WTC11 (cell line): ENCODE measurements at regions not wholly inside any gene's neighbourhood (a gene's known extent, or its start where the extent isn't known, plus 50 kb on each side); places are given as distances from the start of the nearest gene placed in this dataset.

Experiments
- ATAC-seq: fragments of 200-7000 bp; cut with Tn5 transposase; 2 replicates; pipeline ENCODE4 v1.10.0; 2021; ENCODE audit warnings: mild to moderate bottlenecking, moderate library complexity
- CTCF ChIA-PET: fragments of 300-600 bp; sonication (Branson Sonifier 250); formaldehyde crosslinking; loops from one replicate; lab custom pipeline; 2021; ENCODE audit warnings: antibody characterized with exemption; lab: Charles Lee
- POLR2A ChIA-PET: fragments of 350-600 bp; sonication (Branson Sonifier 250); formaldehyde crosslinking; loops from one replicate; lab custom pipeline; 2021; ENCODE audit warnings: antibody characterized with exemption; lab: Charles Lee
- DNase-seq: peaks from one replicate; pipeline ENCODE4 v3.0.0; 2021; ENCODE audit warnings: low spot score
- H3K27ac Mint-ChIP-seq: 2 replicates; pipeline ENCODE4 v1.8.0; 2021; ENCODE audit warnings: mixed read lengths
- H3K27me3 Mint-ChIP-seq: 2 replicates; pipeline ENCODE4 v1.8.0; 2021; ENCODE audit warnings: low read depth, mild to moderate bottlenecking, moderate library complexity, mixed read lengths
- H3K36me3 Mint-ChIP-seq: 2 replicates; pipeline ENCODE4 v1.8.0; 2021; ENCODE audit warnings: mixed read lengths
- H3K4me1 Mint-ChIP-seq: 2 replicates; pipeline ENCODE4 v1.8.0; 2022; ENCODE audit warnings: mixed read lengths
- H3K4me3 Mint-ChIP-seq: 2 replicates; pipeline ENCODE4 v1.8.0; 2021; ENCODE audit warnings: mild to moderate bottlenecking, moderate library complexity, mixed read lengths
- H3K9me3 Mint-ChIP-seq: 2 replicates; pipeline ENCODE4 v1.8.0; 2021; ENCODE audit warnings: mixed read lengths
- AFF4 ChIP-seq: sonication (generic); formaldehyde crosslinking; IDR thresholded peaks from 2 replicates; pipeline ENCODE4 v1.8.1; 2023; ENCODE audit warnings: mild to moderate bottlenecking, missing genetic modification reagents, borderline replicate concordance
- ATF1 ChIP-seq: sonication (generic); formaldehyde crosslinking; IDR thresholded peaks from 2 replicates; pipeline ENCODE4 v1.8.1; 2023; ENCODE audit warnings: mild to moderate bottlenecking, moderate library complexity, missing genetic modification reagents
- ATF2 ChIP-seq: sonication (generic); formaldehyde crosslinking; IDR thresholded peaks from 2 replicates; pipeline ENCODE4 v1.8.1; 2022; ENCODE audit warnings: low read depth, missing genetic modification reagents, borderline replicate concordance
- CREB1 ChIP-seq: sonication (generic); formaldehyde crosslinking; IDR thresholded peaks from 2 replicates; pipeline ENCODE4 v1.8.0; 2023; ENCODE audit warnings: mild to moderate bottlenecking, missing genetic modification reagents
- CREM ChIP-seq: sonication (generic); formaldehyde crosslinking; IDR thresholded peaks from 2 replicates; pipeline ENCODE4 v1.8.1; 2022; ENCODE audit warnings: mild to moderate bottlenecking, missing genetic modification reagents, moderate library complexity
- ELF4 ChIP-seq: sonication (generic); formaldehyde crosslinking; IDR thresholded peaks from 2 replicates; pipeline ENCODE4 v1.8.1; 2022; ENCODE audit warnings: low read depth, mild to moderate bottlenecking, moderate library complexity, missing genetic modification reagents
- EMX1 ChIP-seq: fragments of 250-450 bp; sonication (Bioruptor Pico); IDR thresholded peaks from 2 replicates; pipeline ENCODE4 v1.8.0; 2021; ENCODE audit warnings: mild to moderate bottlenecking
- ERG ChIP-seq: fragments of 250-450 bp; sonication (Bioruptor Pico); IDR thresholded peaks from 2 replicates; pipeline ENCODE4 v1.8.0; 2021; ENCODE audit warnings: mild to moderate bottlenecking
- ETV6 ChIP-seq: sonication (generic); formaldehyde crosslinking; IDR thresholded peaks from 2 replicates; pipeline ENCODE4 v1.8.1; 2022; ENCODE audit warnings: mild to moderate bottlenecking, missing genetic modification reagents
- GRHL2 ChIP-seq: fragments of 250-450 bp; sonication (Bioruptor Pico); IDR thresholded peaks from 2 replicates; pipeline ENCODE4 v1.8.0; 2022; ENCODE audit warnings: mild to moderate bottlenecking, moderate library complexity; ENCODE audit not compliant: insufficient replicate concordance, severe bottlenecking
- JAZF1 ChIP-seq: fragments of 250-450 bp; sonication (Bioruptor Pico); IDR thresholded peaks from 2 replicates; pipeline ENCODE4 v1.9.0; 2021; ENCODE audit warnings: moderate library complexity, mild to moderate bottlenecking, inconsistent platforms
- JUN ChIP-seq: sonication (generic); formaldehyde crosslinking; IDR thresholded peaks from 2 replicates; pipeline ENCODE4 v1.8.0; 2023; ENCODE audit warnings: mild to moderate bottlenecking, missing genetic modification reagents
- NFYB ChIP-seq: sonication (generic); formaldehyde crosslinking; conservative IDR thresholded peaks from 2 replicates; pipeline ENCODE4 v1.8.0; 2022; ENCODE audit warnings: low read depth, missing genetic modification reagents
- NR2C2 ChIP-seq: sonication (generic); formaldehyde crosslinking; IDR thresholded peaks from 2 replicates; pipeline ENCODE4 v1.8.0; 2022; ENCODE audit warnings: mild to moderate bottlenecking, missing genetic modification reagents
- NR3C1 ChIP-seq: sonication (generic); formaldehyde crosslinking; conservative IDR thresholded peaks from 2 replicates; pipeline ENCODE4 v1.8.1; 2023; ENCODE audit warnings: low read depth, mild to moderate bottlenecking, missing genetic modification reagents
- TCF7 ChIP-seq: sonication (generic); formaldehyde crosslinking; IDR thresholded peaks from 2 replicates; pipeline ENCODE4 v1.8.0; 2022; ENCODE audit warnings: mild to moderate bottlenecking, low read depth, missing genetic modification reagents, moderate library complexity
- TEAD4 ChIP-seq: sonication (generic); formaldehyde crosslinking; IDR thresholded peaks from 2 replicates; pipeline ENCODE4 v1.8.0; 2022; ENCODE audit warnings: mild to moderate bottlenecking, missing genetic modification reagents
- TP53 ChIP-seq: sonication (generic); formaldehyde crosslinking; IDR thresholded peaks from 2 replicates; pipeline ENCODE4 v1.8.1; 2023; ENCODE audit warnings: mild to moderate bottlenecking, missing genetic modification reagents
- USF2 ChIP-seq: sonication (generic); formaldehyde crosslinking; IDR thresholded peaks from 2 replicates; pipeline ENCODE4 v1.8.1; 2023; ENCODE audit warnings: mild to moderate bottlenecking, missing genetic modification reagents, moderate library complexity
- ZBTB21 ChIP-seq: sonication (generic); formaldehyde crosslinking; IDR thresholded peaks from 2 replicates; pipeline ENCODE4 v1.8.1; 2023; ENCODE audit warnings: mild to moderate bottlenecking, missing genetic modification reagents, borderline replicate concordance
- ZNF138 ChIP-seq: sonication (generic); formaldehyde crosslinking; conservative IDR thresholded peaks from 2 replicates; pipeline ENCODE4 v1.8.1; 2022; ENCODE audit warnings: mild to moderate bottlenecking, moderate library complexity, missing genetic modification reagents
- ZNF219 ChIP-seq: sonication (generic); formaldehyde crosslinking; IDR thresholded peaks from 2 replicates; pipeline ENCODE4 v1.8.0; 2023; ENCODE audit warnings: missing genetic modification reagents, mild to moderate bottlenecking, borderline replicate concordance
- ZNF232 ChIP-seq: sonication (generic); formaldehyde crosslinking; IDR thresholded peaks from 2 replicates; pipeline ENCODE4 v1.8.0; 2022; ENCODE audit warnings: mild to moderate bottlenecking, missing genetic modification reagents
- ZNF281 ChIP-seq: sonication (generic); formaldehyde crosslinking; IDR thresholded peaks from 2 replicates; pipeline ENCODE4 v1.8.0; 2023; ENCODE audit warnings: mild to moderate bottlenecking, missing genetic modification reagents
- ZNF317 ChIP-seq: sonication (generic); formaldehyde crosslinking; IDR thresholded peaks from 2 replicates; pipeline ENCODE4 v1.8.1; 2023; ENCODE audit warnings: low read depth, mild to moderate bottlenecking, moderate library complexity, missing genetic modification reagents, borderline replicate concordance
- ZNF416 ChIP-seq: fragments of 250-450 bp; sonication (Bioruptor Pico); IDR thresholded peaks from 2 replicates; pipeline ENCODE4 v1.9.0; 2021; ENCODE audit warnings: mild to moderate bottlenecking, inconsistent platforms
- ZNF423 ChIP-seq: fragments of 250-450 bp; sonication (Bioruptor Pico); IDR thresholded peaks from 2 replicates; pipeline ENCODE4 v2.1.2; 2022; ENCODE audit warnings: mild to moderate bottlenecking, moderate library complexity
- ZNF671 ChIP-seq: fragments of 250-450 bp; sonication (Bioruptor Pico); IDR thresholded peaks from 2 replicates; pipeline ENCODE4 v1.8.0; 2021; ENCODE audit warnings: mild to moderate bottlenecking

GRCh38 chr10:78392197-78392596, 358.5 kb downstream of the RPS24 start:
- no peak for TF ChIP-seq NR3C1 (CRISPR knock-in tag)
- TF ChIP-seq ETV6, result no peak
- TF ChIP-seq JAZF1 (CRISPR knock-in tag), result no peak
- no peak for TF ChIP-seq TCF7 (CRISPR knock-in tag)
- no peak for TF ChIP-seq AFF4 (CRISPR knock-in tag)
- TF ChIP-seq JUN (CRISPR knock-in tag), result no peak
- no peak for TF ChIP-seq ZNF281
- no peak for TF ChIP-seq ATF1 (CRISPR knock-in tag)
- TF ChIP-seq ZNF416, result no peak
- no peak for TF ChIP-seq ZNF219 (CRISPR knock-in tag)
- TF ChIP-seq ZNF138 (CRISPR knock-in tag), result no peak
- no peak for TF ChIP-seq CREB1 (CRISPR knock-in tag)
- TF ChIP-seq ERG (CRISPR knock-in tag), result no peak
- no peak for TF ChIP-seq NR2C2 (CRISPR knock-in tag)
- no peak for TF ChIP-seq NFYB (CRISPR knock-in tag)
- no peak for TF ChIP-seq ELF4 (CRISPR knock-in tag)
- TF ChIP-seq USF2 (CRISPR knock-in tag), result no peak
- Mint-ChIP-seq H3K4me1 (peaks cover 6% of the 10 kb centered on the region), H3K36me3 (no peaks in the 10 kb centered on the region), H3K9me3 (no peaks in the 10 kb centered on the region), H3K27ac (no peak overlapping the region), H3K4me3 (no peak overlapping the region), H3K27me3 (no peaks in the 10 kb centered on the region)
- DNase-seq, result no peak
- ATAC-seq, result no peak
- CTCF ChIA-PET, result no interaction called here
- POLR2A ChIA-PET, result no interaction called here

- ChIA-PET CTCF (no interaction called here), POLR2A (no interaction called here)
- TF ChIP-seq ATF2 (CRISPR knock-in tag) (no peak), ZNF671 (no peak), ZBTB21 (CRISPR knock-in tag) (no peak), ZNF423 (CRISPR knock-in tag) (no peak), ZNF232 (CRISPR knock-in tag) (no peak), ELF4 (CRISPR knock-in tag) (no peak), ZNF317 (CRISPR knock-in tag) (no peak), TP53 (CRISPR knock-in tag) (no peak), CREM (CRISPR knock-in tag) (no peak), TEAD4 (no peak), GRHL2 (CRISPR knock-in tag) (no peak), EMX1 (CRISPR knock-in tag) (no peak)
Observed at GRCh38 chr10:78393094-78393493, 359.4 kb downstream of the RPS24 start.

More at GRCh38 chr10:78393094-78393493, 359.4 kb downstream of the RPS24 start:
- DNase-seq (no peak), ATAC-seq (no peak)
- Mint-ChIP-seq H3K27ac (no peak overlapping the region), H3K27me3 (no peaks in the 10 kb centered on the region), H3K4me3 (no peak overlapping the region), H3K9me3 (no peaks in the 10 kb centered on the region), H3K4me1 (peaks cover 7% of the 10 kb centered on the region), H3K36me3 (no peaks in the 10 kb centered on the region)
